COLO668 (cell line): ENCODE measurements at regions not wholly inside any gene's neighbourhood (a gene's known extent, or its start where the extent isn't known, plus 50 kb on each side); places are given as distances from the start of the nearest gene placed in this dataset.

Source experiments
- DNase-seq: peaks from one replicate; lab custom pipeline; 2025; ENCODE audit not compliant: unreplicated experiment; lab: John Stamatoyannopoulos, UW

DNA sequence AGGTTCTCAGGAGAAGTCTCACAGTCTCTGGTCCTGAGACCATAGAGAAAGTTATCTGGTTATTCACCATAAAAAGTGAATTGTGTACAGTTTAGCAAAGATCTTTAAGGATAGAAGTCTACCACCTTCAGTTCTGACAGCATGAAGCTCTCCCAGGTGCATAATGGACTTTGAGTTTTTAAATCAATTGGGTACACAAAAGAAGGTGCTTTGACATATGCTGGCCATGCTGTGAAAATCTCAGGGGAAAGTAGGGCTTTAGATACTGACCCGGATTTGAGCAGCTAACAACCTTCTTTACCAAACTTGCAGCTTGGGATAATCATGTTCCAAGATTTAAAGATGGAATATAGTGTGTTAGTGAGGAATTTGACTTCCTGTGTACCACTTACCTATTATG lies 264.2 kb downstream of the ZSWIM6 start:
- DNase-seq, result no peak

DNA sequence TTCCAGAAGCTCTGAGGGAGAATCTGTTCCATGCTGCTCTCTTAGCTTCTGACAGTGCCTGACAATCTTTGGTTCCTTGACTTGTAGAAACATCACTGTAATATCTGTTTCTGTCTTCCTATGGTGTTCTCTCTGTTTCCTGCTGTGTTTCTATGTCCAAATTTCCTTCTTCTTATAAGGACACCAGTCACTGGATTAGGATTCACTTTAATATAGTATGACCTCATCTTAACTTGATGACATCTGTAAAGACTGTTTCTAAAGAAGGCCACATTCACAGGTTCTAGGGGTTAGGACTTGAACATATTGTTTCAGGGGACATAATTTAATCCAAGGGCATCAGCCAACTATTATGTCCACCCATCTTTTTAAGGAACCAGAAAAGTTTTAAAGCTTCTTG lies 265.6 kb downstream of the ZSWIM6 start:
- no peak for DNase-seq

DNA sequence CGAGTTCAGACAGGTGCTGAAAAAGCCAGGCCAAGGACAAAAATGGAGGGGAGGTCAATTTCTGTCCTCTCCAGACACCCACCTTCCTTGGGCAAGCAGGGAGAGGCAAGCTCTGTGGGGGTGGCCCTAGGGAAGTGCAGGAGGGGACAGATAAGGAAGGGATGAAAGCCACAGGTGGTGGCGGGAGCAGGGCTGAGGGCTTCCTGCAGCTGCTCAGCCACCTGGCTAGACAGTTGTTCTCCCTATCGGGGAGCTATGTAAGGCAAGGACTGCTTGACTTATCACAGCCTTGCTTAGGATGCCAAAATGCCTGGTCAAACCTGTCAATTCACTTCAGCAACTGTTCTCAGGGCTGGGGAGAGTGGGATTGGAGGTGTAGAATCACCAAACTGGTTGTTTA lies 266.1 kb downstream of the ZSWIM6 start:
- no peak for DNase-seq

DNA sequence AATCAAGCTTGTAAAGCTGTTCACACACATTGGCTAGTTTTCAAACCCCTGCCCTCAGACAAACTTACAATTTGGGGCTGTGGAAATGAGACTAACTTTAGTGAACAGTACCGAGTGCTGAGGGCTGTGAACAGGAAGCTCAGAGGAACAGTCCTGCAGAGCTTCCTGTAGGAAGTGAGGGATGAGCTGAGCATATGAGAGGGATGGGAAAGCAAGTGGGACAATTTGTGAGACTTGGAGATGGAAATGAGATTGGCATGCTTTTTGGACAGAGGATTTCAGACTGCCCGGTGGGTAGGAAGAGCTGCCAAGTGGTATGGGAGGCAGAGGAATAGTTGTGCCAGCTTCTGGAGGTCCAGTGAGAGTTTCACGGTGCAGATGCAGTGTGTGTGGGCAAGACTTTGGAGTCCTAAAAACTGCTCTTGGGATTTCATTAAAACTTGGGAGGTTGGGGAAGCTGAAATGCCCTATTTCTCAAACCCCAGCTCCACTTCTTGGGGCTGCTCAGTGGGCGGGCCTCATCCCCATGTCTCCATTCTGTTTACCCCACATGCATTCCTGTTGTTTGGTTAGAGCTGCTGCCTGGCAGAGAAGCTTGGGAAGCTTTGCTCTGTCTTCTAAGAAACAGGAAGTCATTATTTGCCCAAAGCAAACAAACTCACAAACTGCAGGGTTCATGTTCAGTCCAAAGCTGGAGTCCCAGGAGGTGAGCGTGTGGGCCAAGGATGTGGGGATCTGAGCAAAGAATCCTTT lies 267.5 kb downstream of the ZSWIM6 start:
- no peak for DNase-seq

DNA sequence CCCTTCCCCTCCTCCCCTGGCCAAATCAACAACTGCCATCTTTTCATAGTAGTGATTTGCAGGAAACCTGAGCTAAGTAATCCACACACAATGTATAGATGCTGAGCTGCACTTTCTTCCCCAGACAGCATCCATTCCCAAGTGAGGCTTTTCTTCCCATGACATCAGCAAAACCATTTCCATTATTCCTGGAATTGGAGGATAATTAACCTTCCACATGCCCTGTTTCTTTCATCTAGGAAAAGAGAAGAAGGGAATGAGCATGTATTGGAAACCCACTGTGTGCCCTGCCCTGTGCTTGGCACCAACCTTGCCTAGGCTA lies 268.0 kb downstream of the ZSWIM6 start:
- no peak for DNase-seq

DNA sequence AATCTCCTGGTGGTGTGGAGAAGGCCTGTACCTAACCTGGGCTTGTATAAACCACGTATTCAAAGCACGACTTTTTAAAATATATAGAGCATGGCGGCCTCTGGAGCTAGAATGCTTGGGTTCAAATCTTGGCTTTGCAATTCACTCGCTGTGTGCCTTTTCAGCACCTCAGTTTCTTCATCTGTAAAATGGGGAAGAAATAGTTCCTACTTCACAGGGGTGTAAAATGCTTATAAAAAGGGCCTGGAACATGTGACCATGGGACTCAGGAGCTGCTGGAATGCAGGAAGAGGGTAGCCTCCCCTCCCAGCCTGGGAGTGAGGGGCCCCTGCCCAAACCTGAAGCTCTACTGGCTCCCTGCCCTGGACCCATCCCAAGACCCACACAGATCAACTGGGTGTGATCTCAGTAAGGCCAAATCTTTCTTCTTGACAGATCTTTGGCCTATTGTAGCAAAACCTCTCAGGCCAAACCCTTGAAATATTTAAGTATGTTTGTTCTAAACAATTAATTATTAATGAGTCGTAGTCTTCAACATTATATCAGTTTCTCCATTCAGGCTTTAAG lies 269.0 kb downstream of the ZSWIM6 start:
- DNase-seq, result no peak

DNA sequence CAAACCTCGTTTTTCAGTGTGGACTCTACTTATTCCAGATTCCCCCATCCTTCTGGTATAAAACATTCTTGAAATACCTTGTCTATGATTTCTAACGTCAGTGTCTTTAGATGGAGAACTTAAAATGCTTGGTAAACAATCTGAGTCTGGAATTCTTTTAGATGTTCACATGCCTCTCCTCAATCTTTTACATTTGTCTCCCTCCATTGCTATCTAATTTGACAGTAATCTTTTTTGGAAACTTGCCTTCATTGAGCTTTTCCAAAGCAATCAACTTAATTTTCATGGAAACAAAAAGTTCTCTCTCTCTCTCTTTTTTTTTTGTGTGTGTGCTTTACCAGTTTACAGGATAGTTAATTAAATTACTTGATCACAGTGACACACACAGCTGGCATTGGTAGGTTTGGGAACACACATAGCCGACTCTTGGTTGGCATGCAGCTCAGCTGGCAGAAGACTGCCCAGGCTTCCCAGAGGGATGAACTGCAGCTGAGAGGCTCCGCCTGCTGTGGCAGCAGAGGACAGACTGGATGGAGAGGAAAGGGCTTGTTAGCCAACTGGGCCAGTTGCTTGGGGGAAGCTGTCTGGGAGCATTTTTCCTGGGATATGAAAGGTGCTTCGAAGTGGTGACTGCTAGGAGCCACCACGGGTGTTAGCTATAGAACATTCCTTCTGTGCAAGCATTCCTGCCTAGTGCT lies 271.3 kb downstream of the ZSWIM6 start:
- DNase-seq, result no peak

DNA sequence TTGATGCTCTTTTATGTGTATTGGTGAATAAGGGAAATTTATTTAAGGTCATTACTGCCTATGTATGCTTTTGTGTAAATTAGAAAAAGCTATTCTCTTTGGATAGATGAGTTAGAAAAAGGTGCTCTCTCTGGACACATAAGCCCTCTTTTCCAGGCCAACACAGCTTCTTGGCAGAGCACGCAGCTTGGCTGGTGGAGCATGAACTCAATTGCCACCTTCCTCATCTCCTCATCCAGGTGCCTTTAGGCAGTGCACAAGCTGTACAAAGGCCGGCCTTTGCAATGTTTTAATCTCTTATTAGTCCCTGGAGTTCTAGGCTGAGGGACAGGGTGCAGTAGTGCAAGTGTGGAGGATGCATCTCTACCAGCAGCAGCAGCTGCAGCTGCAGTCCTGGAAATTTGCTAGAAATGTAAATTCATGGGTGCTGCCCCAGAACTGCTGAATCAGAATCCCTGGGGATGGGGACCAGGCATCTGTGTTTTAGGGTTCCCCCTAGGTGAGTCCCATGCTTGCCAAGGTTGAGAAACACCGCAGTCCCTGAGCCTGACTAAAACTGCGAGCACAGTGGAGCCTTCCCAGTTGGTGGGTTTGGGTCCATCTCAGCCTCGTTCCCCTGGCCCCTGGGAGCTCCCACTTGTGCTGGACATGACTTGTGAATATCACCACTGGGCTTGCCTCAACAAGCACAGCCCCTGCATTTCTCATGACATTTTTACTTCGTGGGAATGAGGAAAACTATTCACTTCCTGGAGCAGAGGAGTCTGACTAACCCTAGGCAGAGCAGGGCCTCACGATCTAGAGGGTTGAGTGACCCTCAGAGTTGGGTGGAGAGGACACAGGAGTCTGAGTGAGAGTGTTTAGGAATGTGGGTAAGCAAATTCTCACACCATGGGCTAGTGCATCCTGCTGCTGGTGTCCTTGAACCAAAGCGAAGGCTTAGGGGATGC lies 272.3 kb downstream of the ZSWIM6 start:
- no peak for DNase-seq

DNA sequence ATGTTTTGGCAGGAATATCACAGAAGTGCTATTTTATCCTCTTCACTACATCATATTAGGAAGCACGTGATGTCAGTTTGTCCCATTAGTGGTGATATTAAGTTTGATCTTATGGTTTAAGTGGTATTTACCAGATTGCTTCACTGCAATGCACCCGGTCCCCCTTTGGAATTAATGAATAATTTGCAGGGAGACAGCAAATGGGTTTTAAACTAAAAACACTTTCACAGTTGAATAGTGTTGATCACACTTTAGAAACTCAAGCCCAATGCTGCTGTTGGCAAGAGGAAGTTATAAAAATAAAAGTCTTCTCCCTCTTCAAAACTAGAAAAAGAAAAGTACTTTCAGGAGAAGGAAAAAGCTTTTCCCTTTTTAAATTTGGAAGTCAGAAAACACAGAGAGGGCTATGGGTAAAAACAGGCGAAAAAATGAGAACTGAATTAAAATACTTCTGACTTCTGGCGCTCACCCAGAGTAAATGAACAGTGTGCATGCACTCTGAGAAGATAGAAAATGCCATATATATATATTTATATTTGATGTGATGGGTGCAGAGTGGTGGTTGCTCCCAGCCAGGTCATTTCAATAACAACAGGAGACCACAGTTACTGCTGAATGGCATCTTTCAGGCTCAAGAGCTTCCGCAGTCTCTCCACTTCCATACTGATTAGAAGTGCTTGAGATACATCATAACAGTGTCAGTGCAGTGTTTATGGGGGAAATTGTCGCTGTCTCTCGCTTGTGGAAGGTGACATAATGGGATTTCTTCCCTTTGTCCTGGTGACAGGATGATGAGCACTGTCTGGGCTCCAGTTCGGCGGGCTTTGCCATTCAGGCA lies 278.0 kb downstream of the ZSWIM6 start:
- no peak for DNase-seq

DNA sequence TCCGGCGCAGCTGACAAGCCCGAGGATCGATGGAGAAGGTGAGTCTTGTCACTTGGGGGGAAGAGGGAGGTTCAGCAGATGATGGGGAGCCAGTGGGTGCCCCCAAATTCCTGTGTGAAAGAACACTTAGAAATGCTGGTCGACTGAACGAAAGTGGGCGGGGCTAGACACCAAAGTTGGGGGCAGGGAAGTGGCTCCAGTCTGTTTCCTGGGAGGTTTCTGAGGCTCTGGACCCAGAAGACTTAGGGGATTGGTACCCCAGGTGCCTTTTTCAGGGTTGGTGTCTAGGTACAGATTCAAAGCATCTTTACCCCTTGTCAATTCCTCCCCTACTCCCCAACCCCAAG lies 278.6 kb downstream of the ZSWIM6 start:
- no peak for DNase-seq

DNA sequence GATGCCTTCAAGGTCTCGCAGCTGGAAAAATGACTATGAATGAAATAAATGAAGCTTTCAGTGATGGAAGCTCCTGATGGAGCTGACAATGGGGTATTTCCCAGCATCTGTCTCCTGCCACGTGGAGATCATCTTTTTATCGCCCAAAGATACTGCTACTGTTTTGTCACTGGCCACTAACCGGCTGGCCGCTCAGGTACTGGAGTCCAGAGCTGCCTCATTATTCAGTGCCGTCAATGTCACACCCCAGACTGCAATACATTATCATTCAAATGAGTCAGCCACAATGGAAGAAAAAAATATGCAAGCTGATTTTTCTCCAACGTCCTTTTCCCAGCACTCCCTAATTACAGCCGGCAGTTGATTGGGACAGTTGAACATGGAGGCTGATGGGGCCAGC lies 280.4 kb downstream of the ZSWIM6 start:
- DNase-seq, result no peak

DNA sequence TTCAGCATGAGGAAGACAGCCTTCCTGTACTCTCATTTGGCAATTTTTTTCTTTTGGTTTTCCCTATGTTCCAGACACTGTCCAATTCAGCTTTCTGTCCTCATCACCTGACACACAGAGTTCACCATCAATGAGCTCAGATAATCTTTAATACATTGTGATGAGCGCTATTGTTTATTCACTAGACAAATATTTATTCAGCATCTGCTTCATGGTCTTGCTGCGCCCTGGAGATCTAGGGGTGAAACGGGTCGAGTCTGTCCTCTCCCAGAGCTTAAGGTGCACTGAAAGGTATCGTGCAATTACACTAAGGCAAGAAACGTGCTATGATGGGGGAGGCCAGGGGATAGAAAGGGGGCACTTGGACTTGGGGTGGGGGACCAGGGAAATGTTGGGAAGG lies 281.6 kb downstream of the ZSWIM6 start:
- no peak for DNase-seq

DNA sequence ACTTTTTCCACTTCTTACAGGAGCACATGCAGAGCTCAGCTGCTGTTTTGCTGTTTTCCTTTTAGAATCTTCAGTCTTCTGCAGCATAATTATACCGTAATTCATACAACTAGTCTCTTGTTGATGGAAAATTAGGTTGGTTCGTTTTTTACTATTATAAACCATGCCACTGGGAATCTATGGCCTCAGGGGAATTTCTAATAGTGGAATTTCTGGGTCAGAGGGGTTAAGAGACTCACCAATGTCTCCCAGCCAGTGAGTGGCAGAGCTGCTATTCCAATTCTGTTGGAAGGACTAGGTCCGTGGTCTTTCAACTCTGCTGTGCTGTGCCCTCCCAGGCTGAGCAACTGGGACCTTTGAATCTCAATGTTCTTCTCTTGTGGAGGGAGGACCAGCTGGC lies 282.5 kb downstream of the ZSWIM6 start:
- no peak for DNase-seq

DNA sequence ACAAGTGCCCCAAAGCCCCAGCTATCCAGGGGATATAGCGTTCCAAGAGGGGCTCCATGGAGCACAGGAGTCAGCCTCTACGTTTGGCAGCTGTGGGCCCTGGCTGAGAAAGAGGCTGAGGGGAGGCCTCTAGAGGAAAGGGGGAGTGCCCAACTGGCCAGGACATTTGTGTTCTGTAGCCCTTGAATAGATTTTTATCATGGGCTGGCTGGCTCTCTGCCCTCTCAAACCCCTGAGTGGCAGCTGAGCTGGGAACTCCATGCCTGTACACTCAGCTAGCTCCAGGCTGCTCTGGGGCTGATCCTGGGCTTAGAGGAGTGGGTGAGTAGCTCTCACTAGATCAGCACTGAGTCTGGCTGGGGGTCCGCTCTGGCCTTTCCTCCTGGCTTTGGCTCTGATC lies 285.0 kb downstream of the ZSWIM6 start:
- no peak for DNase-seq

DNA sequence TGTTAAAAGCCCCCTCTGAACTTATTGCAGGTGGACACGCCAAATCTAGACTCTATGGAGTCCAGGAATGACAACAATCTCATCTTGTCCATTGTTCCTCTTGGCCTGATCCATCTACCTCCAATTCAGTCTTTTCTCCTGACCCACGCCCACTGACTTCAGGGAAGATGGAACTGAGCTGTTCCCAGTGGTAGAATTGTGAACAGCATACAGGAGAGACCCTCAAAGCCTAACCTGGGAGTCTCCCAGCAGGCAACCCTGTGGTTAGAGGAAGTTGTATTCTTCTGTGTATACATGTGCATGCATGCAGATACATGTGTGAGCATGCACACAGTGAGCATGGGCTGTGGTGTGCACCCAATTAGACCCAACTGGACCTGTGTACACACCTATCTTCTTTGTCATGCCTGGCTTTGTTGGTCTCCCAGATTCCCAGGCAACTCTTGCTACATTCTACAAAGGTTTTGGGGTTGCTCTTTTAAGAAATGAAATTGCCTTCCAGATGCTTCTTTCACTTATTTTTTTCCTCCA lies 286.0 kb downstream of the ZSWIM6 start:
- DNase-seq, result no peak

DNA sequence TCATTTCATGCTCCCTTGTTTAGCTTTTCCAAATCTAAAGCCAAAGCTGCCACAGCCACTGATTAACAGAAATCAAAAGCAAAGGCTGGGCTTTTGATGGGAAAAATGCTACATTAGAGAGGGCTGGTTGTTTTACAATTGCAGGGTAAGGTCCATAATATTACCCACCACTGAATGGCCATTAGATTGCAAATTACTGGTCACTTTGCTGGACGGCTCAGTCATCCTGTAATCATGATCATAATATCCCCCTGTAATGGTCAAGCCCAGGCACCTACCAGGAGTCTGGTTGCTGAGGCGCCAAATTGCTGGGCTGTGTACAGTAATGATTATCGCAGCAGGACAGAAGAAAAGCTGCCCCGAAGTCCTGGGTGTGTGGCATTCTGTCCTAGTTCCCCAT lies 286.5 kb downstream of the ZSWIM6 start:
- DNase-seq, result no peak

DNA sequence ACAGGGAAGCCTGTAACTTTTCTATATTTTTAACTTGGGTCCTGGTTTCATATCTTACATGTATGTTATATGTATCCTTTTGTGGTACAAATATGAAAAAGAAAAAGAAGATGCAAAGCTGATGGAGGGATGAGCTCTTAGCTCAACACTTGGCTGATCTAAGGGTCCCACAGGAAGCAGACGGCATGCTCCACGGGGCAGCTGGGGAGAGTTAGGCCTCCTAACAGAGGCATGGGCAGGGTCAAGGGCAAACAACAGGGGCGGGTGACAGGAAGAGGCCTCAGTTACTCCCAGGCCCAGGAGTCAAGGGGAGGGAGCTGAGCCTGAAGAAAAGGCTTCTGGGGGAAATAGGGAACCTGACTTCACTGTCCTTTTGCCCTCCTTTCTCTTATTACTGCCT lies 287.2 kb downstream of the ZSWIM6 start:
- DNase-seq, result no peak

DNA sequence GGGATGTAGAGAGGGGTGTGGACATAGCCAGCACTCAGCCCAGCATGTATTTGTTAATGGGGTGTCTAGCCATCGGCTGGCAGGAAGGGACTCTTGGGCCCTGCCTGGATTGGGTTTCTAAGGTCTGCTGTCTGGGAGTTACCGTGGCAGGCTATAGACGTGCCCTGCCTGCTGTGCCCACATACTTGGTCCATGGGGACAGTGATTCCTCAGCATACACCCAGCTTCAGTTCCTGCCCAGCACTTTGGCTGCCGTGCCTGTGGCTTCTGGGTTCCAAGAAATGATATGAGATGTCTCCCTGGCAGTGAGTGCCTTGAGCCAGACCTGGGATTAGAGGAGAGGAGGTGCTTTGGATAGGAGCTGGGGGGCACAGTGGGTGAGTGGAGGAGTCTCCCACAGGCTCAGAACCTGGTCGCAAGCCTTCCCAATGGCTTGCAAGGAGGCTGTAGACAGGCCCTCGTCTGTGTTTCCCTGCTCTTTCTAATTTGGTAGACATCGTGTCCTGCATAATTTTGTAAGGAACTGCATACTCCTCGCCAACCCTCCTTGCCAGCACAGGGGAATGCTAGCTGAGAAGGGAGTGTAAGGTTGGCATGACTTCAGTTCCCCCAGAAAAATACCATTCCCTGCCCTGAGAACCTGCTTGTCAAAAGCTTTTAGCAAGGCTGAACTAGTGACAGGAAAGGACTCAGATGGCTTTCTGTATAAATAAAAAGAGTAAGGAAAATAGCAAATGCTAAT lies 287.9 kb downstream of the ZSWIM6 start:
- no peak for DNase-seq

DNA sequence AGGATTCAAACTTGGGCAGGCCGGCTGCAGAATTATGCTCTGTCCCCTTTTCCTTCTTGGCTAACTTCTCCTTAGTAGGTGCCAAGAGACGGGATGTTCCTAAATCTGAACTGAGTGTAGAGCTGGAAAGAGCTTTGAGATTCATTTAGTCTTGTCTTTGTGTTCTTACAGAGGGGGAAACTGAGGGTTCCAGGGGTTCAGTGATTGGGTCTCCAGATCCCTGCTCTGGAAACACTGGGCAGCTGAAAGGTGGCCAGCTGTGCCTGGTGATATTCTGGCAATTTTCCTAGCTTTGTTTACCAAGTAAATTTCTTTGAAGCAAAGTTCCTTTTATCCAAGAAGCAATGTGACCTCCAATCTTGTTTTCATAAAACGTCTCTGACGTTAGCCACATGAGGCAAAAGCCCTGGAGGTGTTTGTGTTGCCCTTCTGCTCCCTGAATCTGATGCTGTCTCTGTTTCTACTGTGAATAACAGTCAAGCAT lies 288.7 kb downstream of the ZSWIM6 start:
- no peak for DNase-seq

DNA sequence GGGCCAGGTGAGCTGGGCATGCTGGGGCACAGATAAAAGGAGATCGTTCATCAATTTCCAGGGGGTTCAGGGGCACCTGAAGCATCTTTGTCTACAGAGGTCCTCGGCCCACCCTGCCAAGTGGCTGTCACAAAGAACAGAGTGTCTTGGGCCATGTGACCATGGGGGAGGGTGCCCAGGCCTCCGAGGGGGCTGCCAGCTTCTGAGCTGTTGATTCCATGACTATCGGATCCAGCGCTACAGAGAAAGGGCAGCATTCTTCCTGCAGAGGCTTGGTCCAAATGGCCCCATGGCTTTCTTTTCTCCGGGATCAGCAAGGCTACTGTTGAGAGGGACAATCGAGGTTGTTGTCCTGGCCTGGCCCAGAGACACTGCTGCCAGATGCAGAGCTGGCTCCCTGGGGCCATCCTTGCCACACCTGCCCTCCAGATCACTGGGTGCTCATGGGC lies 289.2 kb downstream of the ZSWIM6 start:
- no peak for DNase-seq
